Left lung (tissue), 4 donors: ENCODE measurements at regions not wholly inside any gene's neighbourhood (a gene's known extent, or its start where the extent isn't known, plus 50 kb on each side); places are given as distances from the start of the nearest gene placed in this dataset.

ENCODE experiments used
- ATAC-seq: fragments of 200-7000 bp; cut with Tn5 transposase; one replicate; pipeline ENCODE4 v1.9.1; 2020; ENCODE audit warnings: moderate library complexity
- DNase-seq, 4 donors: peaks; one replicate each; pipeline ENCODE4 v3.0.0-alpha.2; 2013 to 2020
- H3K27ac ChIP-seq, 2 donors: fragments of 200-600 bp; sonication (generic) in 1 of 2; one replicate each; pipeline versions ENCODE4 v1.5.0 to v1.8.0; 2020 to 2021
- H3K27me3 ChIP-seq, 2 donors: fragments of 200-600 bp; sonication (generic) in 1 of 2; one replicate each; pipeline versions ENCODE4 v1.5.0 to v1.8.0; 2020 to 2021
- H3K36me3 ChIP-seq, 2 donors: fragments of 200-600 bp; sonication (generic) in 1 of 2; one replicate each; pipeline versions ENCODE4 v1.5.0 to v1.8.0; 2020 to 2021
- H3K4me1 ChIP-seq, 2 donors: fragments of 200-600 bp; one replicate each; pipeline ENCODE4 v1.8.0; 2021
- H3K4me3 ChIP-seq, 2 donors: fragments of 200-600 bp; sonication (generic) in 1 of 2; one replicate each; pipeline versions ENCODE4 v1.5.0 to v1.8.0; 2020 to 2021; ENCODE audit warnings: mild to moderate bottlenecking in 1 of 2
- H3K9me3 ChIP-seq, 2 donors: fragments of 200-600 bp; sonication (generic) in 1 of 2; one replicate each; pipeline versions ENCODE4 v1.5.0 to v1.8.0; 2020 to 2021
- intact Hi-C, 2 donors: fragments of 100-400 bp; cut with DNase I; formaldehyde crosslinking; loops; one replicate each; pipeline versions ENCODE4 v1.11.2 to v1.14.2; 2022
- TF ChIP-seq, protein P1 (sequence below), 2 donors: fragments of 200-600 bp; sonication (generic) in 1 of 2; IDR thresholded peaks; one replicate each; pipeline versions ENCODE4 v1.5.0 to v1.8.0; 2021; ENCODE audit warnings: antibody characterized with exemption in 2 of 2
- donor health status: DM: no; HTN: yes; CAD: no.
- donor health status: DM: no; HTN: no; CAD: no.

GRCh38 chr6:10310826-10311225, 104.0 kb downstream of the TFAP2A start:
- Histone ChIP-seq H3K36me3 (no peaks in the 10 kb centered on the region), H3K27me3 (peaks cover 0 to 23% of the 10 kb centered on the region in 2 donors), H3K4me1 (no peaks in the 10 kb centered on the region), H3K9me3 (no peaks in the 10 kb centered on the region), H3K4me3 (no peak overlapping the region), H3K27ac (no peak overlapping the region)
- TF ChIP-seq, protein P1, sequence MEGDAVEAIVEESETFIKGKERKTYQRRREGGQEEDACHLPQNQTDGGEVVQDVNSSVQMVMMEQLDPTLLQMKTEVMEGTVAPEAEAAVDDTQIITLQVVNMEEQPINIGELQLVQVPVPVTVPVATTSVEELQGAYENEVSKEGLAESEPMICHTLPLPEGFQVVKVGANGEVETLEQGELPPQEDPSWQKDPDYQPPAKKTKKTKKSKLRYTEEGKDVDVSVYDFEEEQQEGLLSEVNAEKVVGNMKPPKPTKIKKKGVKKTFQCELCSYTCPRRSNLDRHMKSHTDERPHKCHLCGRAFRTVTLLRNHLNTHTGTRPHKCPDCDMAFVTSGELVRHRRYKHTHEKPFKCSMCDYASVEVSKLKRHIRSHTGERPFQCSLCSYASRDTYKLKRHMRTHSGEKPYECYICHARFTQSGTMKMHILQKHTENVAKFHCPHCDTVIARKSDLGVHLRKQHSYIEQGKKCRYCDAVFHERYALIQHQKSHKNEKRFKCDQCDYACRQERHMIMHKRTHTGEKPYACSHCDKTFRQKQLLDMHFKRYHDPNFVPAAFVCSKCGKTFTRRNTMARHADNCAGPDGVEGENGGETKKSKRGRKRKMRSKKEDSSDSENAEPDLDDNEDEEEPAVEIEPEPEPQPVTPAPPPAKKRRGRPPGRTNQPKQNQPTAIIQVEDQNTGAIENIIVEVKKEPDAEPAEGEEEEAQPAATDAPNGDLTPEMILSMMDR (IDR thresholded peaks at IDR 0.05), result no peak
- ATAC-seq, result no peak
- no peak for DNase-seq
- intact Hi-C loops, result no loop called here

DNA sequence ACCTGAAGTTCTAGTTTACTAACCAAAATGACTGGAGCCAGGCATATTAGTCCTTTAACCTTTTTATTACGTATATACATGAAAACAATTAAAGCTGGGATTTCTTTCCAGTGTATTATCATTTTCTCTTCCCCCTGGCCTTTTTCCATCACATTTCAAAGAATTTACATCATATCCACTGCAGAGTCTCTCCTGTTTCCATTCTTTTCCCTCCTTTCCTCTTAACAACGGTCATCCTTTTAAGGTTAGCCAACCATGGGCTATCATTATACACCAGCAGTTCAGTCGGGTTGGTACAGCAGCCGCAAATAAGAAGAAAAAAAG, 104.6 kb downstream of the TFAP2A start:
- Histone ChIP-seq H3K4me1 (no peaks in the 10 kb centered on the region), H3K27me3 (peaks cover 0 to 23% of the 10 kb centered on the region in 2 donors), H3K36me3 (no peaks in the 10 kb centered on the region), H3K4me3 (no peak overlapping the region), H3K27ac (no peak overlapping the region), H3K9me3 (no peaks in the 10 kb centered on the region)
- intact Hi-C loops, result no loop called here
- TF ChIP-seq, protein P1 (IDR thresholded peaks at IDR 0.05), result no peak
- ATAC-seq (no peak), DNase-seq (no peak)

DNA sequence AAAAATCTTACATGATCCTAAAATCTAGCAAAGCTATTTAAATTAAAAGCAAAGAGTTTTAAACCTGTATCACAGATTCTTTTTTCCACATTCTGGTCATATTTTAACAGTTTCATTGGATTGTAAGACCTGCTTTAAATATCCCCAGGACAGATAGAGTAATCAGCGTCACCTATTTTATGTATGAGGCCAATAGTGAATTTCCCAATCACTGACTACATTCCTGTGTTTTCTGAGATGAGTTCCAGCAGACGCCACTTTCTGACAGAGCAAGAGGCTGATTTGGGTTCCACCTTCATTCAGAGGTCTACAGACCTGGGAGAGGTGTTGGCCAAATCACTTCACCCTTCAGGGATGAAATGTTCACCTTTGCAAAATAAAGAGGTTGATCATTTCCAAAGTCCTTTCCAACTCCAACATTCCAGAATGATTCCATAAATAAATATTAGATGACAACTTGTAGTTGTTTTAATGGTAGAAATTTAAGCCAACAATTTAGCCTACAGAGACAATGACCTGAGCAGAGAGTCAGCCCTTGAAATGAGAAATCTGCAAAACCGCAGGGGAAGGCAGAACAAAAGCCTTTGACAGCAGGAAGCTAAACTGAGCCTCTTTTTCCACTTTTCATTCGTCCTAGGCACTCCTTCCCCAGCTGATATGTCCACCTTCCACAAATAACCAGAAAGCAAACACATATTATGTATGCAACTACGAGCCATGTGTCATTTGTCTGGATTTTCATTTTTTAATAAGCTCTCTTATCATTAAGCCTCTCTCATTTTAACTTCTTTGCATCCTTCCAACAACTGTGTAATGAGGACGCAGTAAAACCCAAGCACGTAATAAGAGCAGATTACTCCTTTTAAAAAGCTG, 105.2 kb downstream of the TFAP2A start:
- TF ChIP-seq, protein P1 (IDR thresholded peaks at IDR 0.05), result no peak
- no peak for ATAC-seq
- Histone ChIP-seq H3K27me3 (peaks cover 0 to 18% of the 10 kb centered on the region in 2 donors), H3K9me3 (no peaks in the 10 kb centered on the region), H3K27ac (no peak overlapping the region), H3K4me3 (no peak overlapping the region), H3K36me3 (no peaks in the 10 kb centered on the region), H3K4me1 (no peaks in the 10 kb centered on the region)
- intact Hi-C loops, result no loop called here
- DNase-seq, result no peak

GRCh38 chr6:10307476-10307875, 107.4 kb downstream of the TFAP2A start:
- intact Hi-C loops, result no loop called here
- Histone ChIP-seq H3K4me3 (no peak overlapping the region), H3K27me3 (peaks cover 0 to 5% of the 10 kb centered on the region in 2 donors), H3K9me3 (no peaks in the 10 kb centered on the region), H3K27ac (no peak overlapping the region), H3K4me1 (no peaks in the 10 kb centered on the region), H3K36me3 (no peaks in the 10 kb centered on the region)
- DNase-seq, result no peak
- no peak for ATAC-seq
- TF ChIP-seq, protein P1 (IDR thresholded peaks at IDR 0.05), result no peak

DNA sequence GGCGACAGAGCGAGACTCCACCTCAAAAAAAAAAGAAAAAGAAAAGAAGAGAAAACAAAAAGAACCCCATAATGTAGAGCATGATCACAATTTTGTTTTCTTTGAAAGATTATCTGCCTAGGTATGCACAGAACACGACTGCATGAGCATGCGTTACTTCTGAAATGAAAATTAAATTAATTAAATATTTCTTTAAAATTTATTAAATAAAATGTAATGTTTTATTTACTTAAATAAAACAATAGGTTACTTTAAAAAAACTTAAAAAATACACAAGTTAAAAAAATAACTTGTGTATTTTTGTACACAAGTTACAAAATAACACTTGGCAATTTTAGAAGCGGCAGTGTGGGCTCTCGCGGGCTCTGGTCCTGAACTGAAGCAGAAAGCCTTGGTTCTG, 107.8 kb downstream of the TFAP2A start:
- Histone ChIP-seq H3K9me3 (no peaks in the 10 kb centered on the region), H3K4me3 (no peak overlapping the region), H3K36me3 (no peaks in the 10 kb centered on the region), H3K27me3 (peaks cover 0 to under 1% of the 10 kb centered on the region in 2 donors), H3K27ac (no peak overlapping the region), H3K4me1 (no peaks in the 10 kb centered on the region)
- DNase-seq (no peak), ATAC-seq (no peak)
- TF ChIP-seq, protein P1 (IDR thresholded peaks at IDR 0.05), result no peak
- intact Hi-C loops, result no loop called here
